ENCODE measurements at regions not wholly inside any gene's neighbourhood (a gene's known extent, or its start where the extent isn't known, plus 50 kb on each side); places are given as distances from the start of the nearest gene placed in this dataset.

DNA sequence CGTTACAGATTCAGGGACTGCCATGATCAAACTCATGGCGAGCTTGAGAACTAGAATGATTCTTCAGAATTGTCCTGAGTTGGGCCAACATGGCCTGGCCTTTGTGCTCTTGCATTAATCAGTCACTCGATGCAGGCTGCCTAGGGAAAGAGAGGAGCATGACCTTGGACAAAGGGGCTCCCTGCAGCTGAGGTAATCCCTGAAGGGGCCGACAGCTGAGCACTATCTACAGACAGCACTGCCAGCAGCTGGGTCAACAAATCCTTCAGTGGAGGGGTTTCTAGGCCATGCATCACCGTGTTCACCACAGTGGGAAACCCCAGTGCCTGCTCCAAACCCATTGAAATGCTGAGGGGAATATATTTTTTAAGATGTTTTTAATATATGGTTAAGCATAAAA is 159.5 kb upstream of the POU2AF2 start:
- TF ChIP-seq, protein P1, sequence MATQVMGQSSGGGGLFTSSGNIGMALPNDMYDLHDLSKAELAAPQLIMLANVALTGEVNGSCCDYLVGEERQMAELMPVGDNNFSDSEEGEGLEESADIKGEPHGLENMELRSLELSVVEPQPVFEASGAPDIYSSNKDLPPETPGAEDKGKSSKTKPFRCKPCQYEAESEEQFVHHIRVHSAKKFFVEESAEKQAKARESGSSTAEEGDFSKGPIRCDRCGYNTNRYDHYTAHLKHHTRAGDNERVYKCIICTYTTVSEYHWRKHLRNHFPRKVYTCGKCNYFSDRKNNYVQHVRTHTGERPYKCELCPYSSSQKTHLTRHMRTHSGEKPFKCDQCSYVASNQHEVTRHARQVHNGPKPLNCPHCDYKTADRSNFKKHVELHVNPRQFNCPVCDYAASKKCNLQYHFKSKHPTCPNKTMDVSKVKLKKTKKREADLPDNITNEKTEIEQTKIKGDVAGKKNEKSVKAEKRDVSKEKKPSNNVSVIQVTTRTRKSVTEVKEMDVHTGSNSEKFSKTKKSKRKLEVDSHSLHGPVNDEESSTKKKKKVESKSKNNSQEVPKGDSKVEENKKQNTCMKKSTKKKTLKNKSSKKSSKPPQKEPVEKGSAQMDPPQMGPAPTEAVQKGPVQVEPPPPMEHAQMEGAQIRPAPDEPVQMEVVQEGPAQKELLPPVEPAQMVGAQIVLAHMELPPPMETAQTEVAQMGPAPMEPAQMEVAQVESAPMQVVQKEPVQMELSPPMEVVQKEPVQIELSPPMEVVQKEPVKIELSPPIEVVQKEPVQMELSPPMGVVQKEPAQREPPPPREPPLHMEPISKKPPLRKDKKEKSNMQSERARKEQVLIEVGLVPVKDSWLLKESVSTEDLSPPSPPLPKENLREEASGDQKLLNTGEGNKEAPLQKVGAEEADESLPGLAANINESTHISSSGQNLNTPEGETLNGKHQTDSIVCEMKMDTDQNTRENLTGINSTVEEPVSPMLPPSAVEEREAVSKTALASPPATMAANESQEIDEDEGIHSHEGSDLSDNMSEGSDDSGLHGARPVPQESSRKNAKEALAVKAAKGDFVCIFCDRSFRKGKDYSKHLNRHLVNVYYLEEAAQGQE (IDR thresholded peaks at IDR 0.05; ENCODE audit: low read depth): no peak
- TF ChIP-seq EP300 (IDR thresholded peaks at IDR 0.05; ENCODE audit: borderline replicate concordance) (no peak), CREB1 (IDR thresholded peaks at IDR 0.05; ENCODE audit: low read depth) (no peak), TEAD4 (IDR thresholded peaks at IDR 0.05) (no peak), TCF12 (IDR thresholded peaks at IDR 0.05; ENCODE audit: low read depth) (no peak), YY1 (IDR thresholded peaks at IDR 0.05; ENCODE audit: low read depth) (no peak), NFIC (IDR thresholded peaks at IDR 0.05) (no peak), ZBTB7A (IDR thresholded peaks at IDR 0.05; ENCODE audit: low read depth) (no peak), EGR1 (IDR thresholded peaks at IDR 0.05) (no peak), FOXM1 (IDR thresholded peaks at IDR 0.05; ENCODE audit: borderline replicate concordance, low read depth) (no peak), RAD21 (IDR thresholded peaks at IDR 0.05; ENCODE audit: low read depth) (no peak), TAF1 (IDR thresholded peaks at IDR 0.05; ENCODE audit: low read depth) (no peak), CEBPB (IDR thresholded peaks at IDR 0.05) (no peak)
- TF ChIP-seq, protein P2, sequence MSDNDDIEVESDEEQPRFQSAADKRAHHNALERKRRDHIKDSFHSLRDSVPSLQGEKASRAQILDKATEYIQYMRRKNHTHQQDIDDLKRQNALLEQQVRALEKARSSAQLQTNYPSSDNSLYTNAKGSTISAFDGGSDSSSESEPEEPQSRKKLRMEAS (IDR thresholded peaks at IDR 0.05): no peak
- TF ChIP-seq, protein P3, sequence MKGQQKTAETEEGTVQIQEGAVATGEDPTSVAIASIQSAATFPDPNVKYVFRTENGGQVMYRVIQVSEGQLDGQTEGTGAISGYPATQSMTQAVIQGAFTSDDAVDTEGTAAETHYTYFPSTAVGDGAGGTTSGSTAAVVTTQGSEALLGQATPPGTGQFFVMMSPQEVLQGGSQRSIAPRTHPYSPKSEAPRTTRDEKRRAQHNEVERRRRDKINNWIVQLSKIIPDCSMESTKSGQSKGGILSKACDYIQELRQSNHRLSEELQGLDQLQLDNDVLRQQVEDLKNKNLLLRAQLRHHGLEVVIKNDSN (IDR thresholded peaks at IDR 0.05): no peak

DNA sequence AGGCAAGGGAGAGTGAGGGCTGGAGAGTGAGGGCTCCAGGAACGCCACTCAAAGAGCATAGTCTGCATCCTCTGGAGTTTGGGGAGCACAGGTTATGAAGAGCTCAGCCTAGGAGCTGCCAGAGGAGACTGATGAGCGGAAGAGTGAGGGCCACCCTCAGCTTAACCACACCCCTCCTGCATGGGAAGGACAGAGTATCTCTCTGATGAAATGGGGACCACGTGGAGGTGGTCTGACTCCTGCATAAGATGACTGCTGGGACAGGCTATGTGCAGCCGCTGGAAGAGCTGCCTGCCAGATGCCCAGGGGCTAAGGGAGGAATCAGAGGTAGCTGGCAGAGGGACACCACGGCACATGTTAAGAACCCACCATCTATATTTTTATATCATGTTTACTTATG is 162.9 kb upstream of the POU2AF2 start:
- TF ChIP-seq, protein P1 (IDR thresholded peaks at IDR 0.05; ENCODE audit: low read depth): no peak
- TF ChIP-seq YY1 (IDR thresholded peaks at IDR 0.05; ENCODE audit: low read depth) (no peak), RAD21 (IDR thresholded peaks at IDR 0.05; ENCODE audit: low read depth) (no peak), CEBPB (IDR thresholded peaks at IDR 0.05) (no peak), CREB1 (IDR thresholded peaks at IDR 0.05; ENCODE audit: low read depth) (no peak)

DNA sequence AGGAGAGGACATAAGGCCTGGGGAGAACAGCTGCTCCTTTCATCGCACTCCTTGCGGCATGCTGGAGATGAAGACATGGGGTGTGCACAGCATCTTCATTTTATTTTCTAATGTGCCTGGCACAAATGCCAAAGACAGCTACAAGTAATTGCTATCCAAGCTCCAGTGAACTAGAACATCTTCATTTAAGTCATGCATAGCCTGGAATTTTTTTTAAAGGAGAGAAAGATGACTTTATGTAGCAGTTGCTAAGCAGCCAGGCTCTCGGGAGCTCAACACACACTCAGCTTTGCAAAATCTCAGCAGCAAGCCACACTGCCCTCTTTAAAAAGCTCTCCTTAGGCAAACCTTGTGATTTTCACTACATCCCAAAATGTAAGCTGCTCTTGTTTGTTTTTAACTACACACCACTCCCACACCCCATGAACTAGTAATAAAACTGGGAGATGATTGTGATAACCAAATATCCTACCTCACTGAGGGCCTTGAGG is 164.5 kb upstream of the POU2AF2 start:
- TF ChIP-seq, protein P1 (IDR thresholded peaks at IDR 0.05; ENCODE audit: low read depth): no peak
- TF ChIP-seq, protein P2 (IDR thresholded peaks at IDR 0.05): no peak
- TF ChIP-seq RAD21 (IDR thresholded peaks at IDR 0.05; ENCODE audit: low read depth): no peak
- no peak for TF ChIP-seq YY1 (IDR thresholded peaks at IDR 0.05; ENCODE audit: low read depth)
- TF ChIP-seq TAF1 (IDR thresholded peaks at IDR 0.05; ENCODE audit: low read depth): no peak
- no peak for TF ChIP-seq CREB1 (IDR thresholded peaks at IDR 0.05; ENCODE audit: low read depth)
- TF ChIP-seq ZBTB7A (IDR thresholded peaks at IDR 0.05; ENCODE audit: low read depth): no peak

DNA sequence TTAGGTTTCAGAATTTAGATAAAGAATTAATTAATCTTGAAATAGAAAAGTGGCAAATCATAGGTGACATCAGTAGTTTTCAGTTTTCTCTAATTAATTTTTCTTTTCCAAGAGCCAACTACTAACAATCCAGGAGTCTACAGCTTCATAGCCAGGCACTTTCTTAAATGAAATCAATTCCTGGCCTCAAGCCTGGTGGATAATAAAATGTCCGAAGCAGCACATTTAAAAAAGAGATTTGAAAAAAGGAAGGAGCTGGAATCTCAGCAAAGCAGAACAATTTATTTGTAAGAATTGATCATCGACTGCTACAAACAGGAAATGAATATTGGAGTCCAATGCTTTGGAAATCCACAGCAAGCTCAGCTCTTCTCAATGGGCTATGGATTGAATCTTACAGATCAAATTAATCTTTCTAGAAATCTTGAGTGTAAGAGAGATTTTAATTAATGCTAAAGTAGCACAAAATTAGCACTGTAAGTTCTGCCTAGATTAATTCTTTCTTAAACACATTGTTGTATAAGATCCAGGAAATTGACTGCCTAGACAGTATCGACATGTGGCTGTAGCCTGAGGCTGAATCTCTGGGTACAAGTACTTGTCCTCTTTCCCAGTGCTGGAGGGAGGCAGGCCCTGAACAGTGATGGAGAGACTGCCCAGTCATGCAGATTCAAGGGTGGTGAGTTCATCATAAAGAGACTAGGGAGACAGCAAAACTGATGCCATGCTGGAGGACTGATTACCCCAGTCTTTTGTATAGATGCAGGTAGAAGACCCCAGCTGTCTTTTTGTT is 167.8 kb upstream of the POU2AF2 start:
- TF ChIP-seq NFIC (IDR thresholded peaks at IDR 0.05) (no peak), CREB1 (IDR thresholded peaks at IDR 0.05; ENCODE audit: low read depth) (no peak), CEBPB (IDR thresholded peaks at IDR 0.05) (no peak), EP300 (IDR thresholded peaks at IDR 0.05; ENCODE audit: borderline replicate concordance) (no peak), TEAD4 (IDR thresholded peaks at IDR 0.05) (no peak), YY1 (IDR thresholded peaks at IDR 0.05; ENCODE audit: low read depth) (no peak), TAF1 (IDR thresholded peaks at IDR 0.05; ENCODE audit: low read depth) (no peak), FOXM1 (IDR thresholded peaks at IDR 0.05; ENCODE audit: borderline replicate concordance, low read depth) (no peak)
- TF ChIP-seq, protein P2 (IDR thresholded peaks at IDR 0.05): no peak
- TF ChIP-seq, protein P1 (IDR thresholded peaks at IDR 0.05; ENCODE audit: low read depth): no peak

Data from Ishikawa (cell line).